ENCODE measurements at regions not wholly inside any gene's neighbourhood (a gene's known extent, or its start where the extent isn't known, plus 50 kb on each side); places are given as distances from the start of the nearest gene placed in this dataset.

- Histone ChIP-seq H3K36me3 (no peaks in the 10 kb centered on the region), H3K27ac (no peak overlapping the region), H3K4me3 (no peak overlapping the region), H3K9me3 (no peaks in the 10 kb centered on the region), H3K4me1 (no peaks in the 10 kb centered on the region), H3K27me3 (no peaks in the 10 kb centered on the region)
- intact Hi-C loops (cut with DNase I) = no loop called here
- DNase-seq (ENCODE audit: extremely low spot score in 2 of 2) = no peak
- TF ChIP-seq POLR2AphosphoS5 (IDR thresholded peaks at IDR 0.05; ENCODE audit: insufficient read depth in 1 of 2, low read depth in 1 of 2) = no peak
- TF ChIP-seq CTCF (IDR thresholded peaks at IDR 0.05) = no peak
- no peak for TF ChIP-seq POLR2A (IDR thresholded peaks at IDR 0.05)
These were observed 422.7 kb downstream of the MIAT start for GRCh38 chr22:27080036-27080578.

- H3K27ac ChIP-seq = no peak overlapping the region
- TF ChIP-seq CTCF (IDR thresholded peaks at IDR 0.05) = no peak
- TF ChIP-seq POLR2AphosphoS5 (IDR thresholded peaks at IDR 0.05; ENCODE audit: insufficient read depth in 1 of 2, low read depth in 1 of 2) = no peak
- no peak for TF ChIP-seq POLR2A (IDR thresholded peaks at IDR 0.05)
- DNase-seq (ENCODE audit: extremely low spot score in 2 of 2) = no peak
- intact Hi-C loops (cut with DNase I) = no loop called here
- no peaks in the 10 kb centered on the region for H3K27me3 ChIP-seq
- no peaks in the 10 kb centered on the region for H3K36me3 ChIP-seq
- no peaks in the 10 kb centered on the region for H3K4me1 ChIP-seq
- H3K9me3 ChIP-seq = no peaks in the 10 kb centered on the region
- H3K4me3 ChIP-seq = no peak overlapping the region
These were observed 423.5 kb downstream of the MIAT start for GRCh38 chr22:27080863-27081262.

- Histone ChIP-seq H3K4me3 (no peak overlapping the region), H3K4me1 (no peaks in the 10 kb centered on the region), H3K27me3 (no peaks in the 10 kb centered on the region), H3K9me3 (no peaks in the 10 kb centered on the region), H3K36me3 (no peaks in the 10 kb centered on the region), H3K27ac (no peak overlapping the region)
- no peak for TF ChIP-seq CTCF (IDR thresholded peaks at IDR 0.05)
- TF ChIP-seq POLR2AphosphoS5 (IDR thresholded peaks at IDR 0.05; ENCODE audit: insufficient read depth in 1 of 2, low read depth in 1 of 2) = no peak
- no peak for TF ChIP-seq POLR2A (IDR thresholded peaks at IDR 0.05)
- DNase-seq (ENCODE audit: extremely low spot score in 2 of 2) = no peak
- intact Hi-C loops (cut with DNase I) = no loop called here
These were observed 426.2 kb downstream of the MIAT start for GRCh38 chr22:27083610-27084009.

- intact Hi-C loops (cut with DNase I) = no loop called here
- Histone ChIP-seq H3K4me1 (no peaks in the 10 kb centered on the region), H3K9me3 (no peaks in the 10 kb centered on the region), H3K4me3 (no peak overlapping the region), H3K27ac (no peak overlapping the region), H3K27me3 (no peaks in the 10 kb centered on the region), H3K36me3 (no peaks in the 10 kb centered on the region)
- no peak for DNase-seq (ENCODE audit: extremely low spot score in 2 of 2)
- TF ChIP-seq POLR2A (IDR thresholded peaks at IDR 0.05) = no peak
- no peak for TF ChIP-seq CTCF (IDR thresholded peaks at IDR 0.05)
- TF ChIP-seq POLR2AphosphoS5 (IDR thresholded peaks at IDR 0.05; ENCODE audit: insufficient read depth in 1 of 2, low read depth in 1 of 2) = no peak
These were observed 426.7 kb downstream of the MIAT start for GRCh38 chr22:27084130-27084529.

GRCh38 chr22:27086080-27087044, 429.0 kb downstream of the MIAT start:
- DNase-seq (ENCODE audit: extremely low spot score in 2 of 2) = no peak
- Histone ChIP-seq H3K9me3 (no peaks in the 10 kb centered on the region), H3K4me3 (no peak overlapping the region), H3K4me1 (no peaks in the 10 kb centered on the region), H3K27ac (no peak overlapping the region), H3K36me3 (no peaks in the 10 kb centered on the region), H3K27me3 (no peaks in the 10 kb centered on the region)
- intact Hi-C loops (cut with DNase I) = no loop called here
- TF ChIP-seq CTCF (IDR thresholded peaks at IDR 0.05) (no peak), POLR2AphosphoS5 (IDR thresholded peaks at IDR 0.05; ENCODE audit: insufficient read depth in 1 of 2, low read depth in 1 of 2) (no peak), POLR2A (IDR thresholded peaks at IDR 0.05) (no peak)

Data from vagina (tissue), 2 donors.